ENCODE measurements at regions not wholly inside any gene's neighbourhood (a gene's known extent, or its start where the extent isn't known, plus 50 kb on each side); places are given as distances from the start of the nearest gene placed in this dataset.

- no peak for DNase-seq (ENCODE audit: extremely low read depth, insufficient read length)
- no peak for TF ChIP-seq CTCF (IDR thresholded peaks at IDR 0.05; ENCODE audit: insufficient read depth, low read length, poor library complexity, severe bottlenecking)
- H3K36me3 ChIP-seq (ENCODE audit: control insufficient read depth, insufficient read depth, low read length), result no peaks in the 10 kb centered on the region
- H3K4me3 ChIP-seq (replicated peaks; ENCODE audit: low read depth, low read length), result no peak overlapping the region
- H3K27me3 ChIP-seq (replicated peaks; ENCODE audit: control insufficient read depth, insufficient read depth, low read length), result no peaks in the 10 kb centered on the region; the same call in 1 of the 2 replicates
These were observed 76.8 kb upstream of the NANOS1 start for GRCh38 chr10:118952493-118953295.

GRCh38 chr10:118953598-118954393 lies 75.7 kb upstream of the NANOS1 start:
- no peaks in the 10 kb centered on the region; the same call in 1 of the 2 replicates for H3K27me3 ChIP-seq (replicated peaks; ENCODE audit: control insufficient read depth, insufficient read depth, low read length)
- H3K36me3 ChIP-seq (ENCODE audit: control insufficient read depth, insufficient read depth, low read length), result no peaks in the 10 kb centered on the region
- no peak for TF ChIP-seq CTCF (IDR thresholded peaks at IDR 0.05; ENCODE audit: insufficient read depth, low read length, poor library complexity, severe bottlenecking)
- no peak overlapping the region for H3K4me3 ChIP-seq (replicated peaks; ENCODE audit: low read depth, low read length)
- DNase-seq (ENCODE audit: extremely low read depth, insufficient read length), result no peak

- Histone ChIP-seq H3K27me3 (replicated peaks; ENCODE audit: control insufficient read depth, insufficient read depth, low read length) (no peaks in the 10 kb centered on the region), H3K4me3 (replicated peaks; ENCODE audit: low read depth, low read length) (no peak overlapping the region), H3K36me3 (ENCODE audit: control insufficient read depth, insufficient read depth, low read length) (no peaks in the 10 kb centered on the region)
- no peak for DNase-seq (ENCODE audit: extremely low read depth, insufficient read length)
- no peak for TF ChIP-seq CTCF (IDR thresholded peaks at IDR 0.05; ENCODE audit: insufficient read depth, low read length, poor library complexity, severe bottlenecking)
These were observed 74.0 kb upstream of the NANOS1 start for GRCh38 chr10:118955531-118955930.

GRCh38 chr10:118955951-118956801 lies 73.3 kb upstream of the NANOS1 start:
- no peak for TF ChIP-seq CTCF (IDR thresholded peaks at IDR 0.05; ENCODE audit: insufficient read depth, low read length, poor library complexity, severe bottlenecking)
- Histone ChIP-seq H3K4me3 (replicated peaks; ENCODE audit: low read depth, low read length) (no peak overlapping the region), H3K36me3 (ENCODE audit: control insufficient read depth, insufficient read depth, low read length) (no peaks in the 10 kb centered on the region), H3K27me3 (replicated peaks; ENCODE audit: control insufficient read depth, insufficient read depth, low read length) (no peaks in the 10 kb centered on the region)
- no peak for DNase-seq (ENCODE audit: extremely low read depth, insufficient read length)

GRCh38 chr10:118956802-118957442 lies 72.6 kb upstream of the NANOS1 start:
- no peak overlapping the region for H3K4me3 ChIP-seq (replicated peaks; ENCODE audit: low read depth, low read length)
- H3K36me3 ChIP-seq (ENCODE audit: control insufficient read depth, insufficient read depth, low read length), result no peaks in the 10 kb centered on the region
- H3K27me3 ChIP-seq (replicated peaks; ENCODE audit: control insufficient read depth, insufficient read depth, low read length), result no peaks in the 10 kb centered on the region
- no peak for TF ChIP-seq CTCF (IDR thresholded peaks at IDR 0.05; ENCODE audit: insufficient read depth, low read length, poor library complexity, severe bottlenecking)
- no peak for DNase-seq (ENCODE audit: extremely low read depth, insufficient read length)
